Liver (tissue), 8 donors: ENCODE measurements at regions not wholly inside any gene's neighbourhood (a gene's known extent, or its start where the extent isn't known, plus 50 kb on each side); places are given as distances from the start of the nearest gene placed in this dataset.

ENCODE experiments used
- DNase-seq: peaks from one replicate; pipeline ENCODE4 v3.0.0-alpha.2; 2017; ENCODE audit warnings: low spot score
- H3K27ac ChIP-seq, 2 donors: one replicate each; pipeline ENCODE4 v1.7.0; 2013; ENCODE audit warnings: inconsistent platforms in 2 of 2, low read length in 2 of 2, control low read depth in 1 of 2, low read depth in 1 of 2, mild to moderate bottlenecking in 1 of 2
- H3K27me3 ChIP-seq, 4 donors: one replicate each; pipeline versions ENCODE4 v1.6.1 to v1.7.0; 2013; ENCODE audit warnings: low read length in 3 of 4, inconsistent platforms in 1 of 4, mild to moderate bottlenecking in 1 of 4, moderate library complexity in 1 of 4; ENCODE audit not compliant: control insufficient read depth in 4 of 4, insufficient read depth in 4 of 4
- H3K36me3 ChIP-seq, 4 donors: one replicate each; pipeline versions ENCODE4 v1.6.1 to v1.7.0; 2013; ENCODE audit warnings: low read length in 3 of 4, mild to moderate bottlenecking in 3 of 4, low read depth in 1 of 4, moderate library complexity in 1 of 4; ENCODE audit not compliant: control insufficient read depth in 4 of 4, insufficient read depth in 3 of 4
- H3K4me1 ChIP-seq, 4 donors: one replicate each; pipeline versions ENCODE4 v1.6.1 to v1.7.0; 2013; ENCODE audit warnings: low read length in 3 of 4, mild to moderate bottlenecking in 3 of 4, moderate library complexity in 1 of 4; ENCODE audit not compliant: control insufficient read depth in 4 of 4, insufficient read depth in 4 of 4
- H3K4me3 ChIP-seq, 3 donors: one replicate each; pipeline versions ENCODE4 v1.6.1 to v1.7.0; 2013; ENCODE audit warnings: low read length in 3 of 3, control low read depth in 1 of 3, low read depth in 1 of 3, mild to moderate bottlenecking in 1 of 3
- H3K9ac ChIP-seq, 2 donors: one replicate each; pipeline ENCODE4 v1.7.0; 2013; ENCODE audit warnings: low read length in 2 of 2, mild to moderate bottlenecking in 2 of 2, moderate library complexity in 2 of 2, control low read depth in 1 of 2, low read depth in 1 of 2
- H3K9me3 ChIP-seq, 4 donors: one replicate each; pipeline versions ENCODE4 v1.6.1 to v1.7.0; 2013; ENCODE audit warnings: low read length in 3 of 4; ENCODE audit not compliant: control insufficient read depth in 4 of 4
- FOXA1 ChIP-seq: IDR thresholded peaks from 2 replicates; pipeline ENCODE4 v1.6.1; 2016; ENCODE audit warnings: antibody characterized with exemption
- FOXA2 ChIP-seq: IDR thresholded peaks from 2 replicates; pipeline ENCODE4 v1.6.1; 2016; ENCODE audit warnings: antibody characterized with exemption
- GABPA ChIP-seq, 2 donors: IDR thresholded peaks in 1 of 2; conservative IDR thresholded peaks in 1 of 2; 2 replicates each; pipeline ENCODE4 v1.6.1; 2016; ENCODE audit warnings: antibody characterized with exemption in 2 of 2, mild to moderate bottlenecking in 1 of 2, moderate library complexity in 1 of 2
- HNF4A ChIP-seq, 2 donors: conservative IDR thresholded peaks; 2 replicates each; pipeline ENCODE4 v1.6.1; 2016; ENCODE audit warnings: antibody characterized with exemption in 2 of 2, mild to moderate bottlenecking in 2 of 2
- HNF4G ChIP-seq: IDR thresholded peaks from 2 replicates; pipeline ENCODE4 v1.6.1; 2016; ENCODE audit warnings: antibody characterized with exemption
- JUND ChIP-seq, 2 donors: IDR thresholded peaks; 2 replicates each; pipeline ENCODE4 v1.6.1; 2016; ENCODE audit warnings: antibody characterized with exemption in 2 of 2
- NR2F2 ChIP-seq: IDR thresholded peaks from 2 replicates; pipeline ENCODE4 v1.6.1; 2016; ENCODE audit warnings: antibody characterized with exemption
- RAD21 ChIP-seq, 2 donors: IDR thresholded peaks; 2 replicates each; pipeline ENCODE4 v1.6.1; 2016; ENCODE audit warnings: antibody characterized with exemption in 2 of 2, mild to moderate bottlenecking in 2 of 2
- TAF1 ChIP-seq: conservative IDR thresholded peaks from 2 replicates; pipeline ENCODE4 v1.6.1; 2016; ENCODE audit warnings: antibody characterized with exemption, mild to moderate bottlenecking
- WGBS: extraction: QIAGEN DNeasy Blood & Tissue Kit; methylation state at CpG from one replicate; pipeline ENCODE4 v1.1.7; 2013; 5-methylcytosine and 5-hydroxymethylcytosine counted together
- TF ChIP-seq, protein P1 (sequence below): IDR thresholded peaks from 2 replicates; pipeline ENCODE4 v1.6.1; 2016; ENCODE audit warnings: antibody characterized with exemption
- TF ChIP-seq, protein P2 (sequence below): IDR thresholded peaks from 2 replicates; pipeline ENCODE4 v1.6.1; 2016; ENCODE audit warnings: antibody characterized with exemption
- TF ChIP-seq, protein P3 (sequence below): IDR thresholded peaks from 2 replicates; pipeline ENCODE4 v1.6.1; 2016; ENCODE audit warnings: antibody characterized with exemption, mild to moderate bottlenecking
- TF ChIP-seq, protein P4 (sequence below): fragments of 150-350 bp; IDR thresholded peaks from 2 replicates; pipeline ENCODE4 v1.5.1; 2017; ENCODE audit warnings: improper control_type of control experiment, low read depth, low read length; ENCODE audit not compliant: missing input control
- TF ChIP-seq, protein P5 (sequence below): IDR thresholded peaks from 2 replicates; pipeline ENCODE4 v1.6.1; 2016; ENCODE audit warnings: antibody characterized with exemption
- donor health status: healthy.
- donor health status: healthy.
- donor health status: healthy.
- donor health status: healthy.
- donor health status: healthy.

DNA sequence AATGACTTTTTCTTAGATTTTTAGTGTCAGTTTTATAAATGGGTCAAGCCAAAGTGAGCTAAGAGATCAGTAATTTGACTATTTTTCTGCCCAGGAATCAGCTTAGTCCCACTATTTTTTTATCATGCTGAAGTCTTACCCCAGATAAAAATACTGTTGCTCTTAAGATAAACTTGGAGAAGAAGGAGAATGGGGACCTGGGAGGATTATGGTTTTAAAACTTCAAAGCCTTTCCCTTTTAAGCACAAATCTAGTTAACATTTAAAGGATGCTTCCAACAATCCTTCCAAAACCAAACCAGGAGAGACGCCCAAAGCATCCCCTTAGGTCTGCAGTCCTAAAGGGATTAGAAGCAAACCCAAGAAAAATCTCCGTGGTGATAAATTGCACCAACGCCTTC is 172.4 kb downstream of the SP3 start:
- DNase-seq, result no peak
- no peak overlapping the region for H3K4me3 ChIP-seq
- TF ChIP-seq RAD21 (IDR thresholded peaks at IDR 0.05), result no peak
- TF ChIP-seq, protein P1, sequence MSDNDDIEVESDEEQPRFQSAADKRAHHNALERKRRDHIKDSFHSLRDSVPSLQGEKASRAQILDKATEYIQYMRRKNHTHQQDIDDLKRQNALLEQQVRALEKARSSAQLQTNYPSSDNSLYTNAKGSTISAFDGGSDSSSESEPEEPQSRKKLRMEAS, result no peak
- TF ChIP-seq FOXA1, result no peak
- TF ChIP-seq, protein P2, sequence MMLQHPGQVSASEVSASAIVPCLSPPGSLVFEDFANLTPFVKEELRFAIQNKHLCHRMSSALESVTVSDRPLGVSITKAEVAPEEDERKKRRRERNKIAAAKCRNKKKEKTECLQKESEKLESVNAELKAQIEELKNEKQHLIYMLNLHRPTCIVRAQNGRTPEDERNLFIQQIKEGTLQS, result no peak
- no peak for TF ChIP-seq HNF4A (conservative IDR thresholded peaks at IDR 0.05)
- TF ChIP-seq, protein P3, sequence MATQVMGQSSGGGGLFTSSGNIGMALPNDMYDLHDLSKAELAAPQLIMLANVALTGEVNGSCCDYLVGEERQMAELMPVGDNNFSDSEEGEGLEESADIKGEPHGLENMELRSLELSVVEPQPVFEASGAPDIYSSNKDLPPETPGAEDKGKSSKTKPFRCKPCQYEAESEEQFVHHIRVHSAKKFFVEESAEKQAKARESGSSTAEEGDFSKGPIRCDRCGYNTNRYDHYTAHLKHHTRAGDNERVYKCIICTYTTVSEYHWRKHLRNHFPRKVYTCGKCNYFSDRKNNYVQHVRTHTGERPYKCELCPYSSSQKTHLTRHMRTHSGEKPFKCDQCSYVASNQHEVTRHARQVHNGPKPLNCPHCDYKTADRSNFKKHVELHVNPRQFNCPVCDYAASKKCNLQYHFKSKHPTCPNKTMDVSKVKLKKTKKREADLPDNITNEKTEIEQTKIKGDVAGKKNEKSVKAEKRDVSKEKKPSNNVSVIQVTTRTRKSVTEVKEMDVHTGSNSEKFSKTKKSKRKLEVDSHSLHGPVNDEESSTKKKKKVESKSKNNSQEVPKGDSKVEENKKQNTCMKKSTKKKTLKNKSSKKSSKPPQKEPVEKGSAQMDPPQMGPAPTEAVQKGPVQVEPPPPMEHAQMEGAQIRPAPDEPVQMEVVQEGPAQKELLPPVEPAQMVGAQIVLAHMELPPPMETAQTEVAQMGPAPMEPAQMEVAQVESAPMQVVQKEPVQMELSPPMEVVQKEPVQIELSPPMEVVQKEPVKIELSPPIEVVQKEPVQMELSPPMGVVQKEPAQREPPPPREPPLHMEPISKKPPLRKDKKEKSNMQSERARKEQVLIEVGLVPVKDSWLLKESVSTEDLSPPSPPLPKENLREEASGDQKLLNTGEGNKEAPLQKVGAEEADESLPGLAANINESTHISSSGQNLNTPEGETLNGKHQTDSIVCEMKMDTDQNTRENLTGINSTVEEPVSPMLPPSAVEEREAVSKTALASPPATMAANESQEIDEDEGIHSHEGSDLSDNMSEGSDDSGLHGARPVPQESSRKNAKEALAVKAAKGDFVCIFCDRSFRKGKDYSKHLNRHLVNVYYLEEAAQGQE, result no peak
- no peak for TF ChIP-seq FOXA2
- no peak for TF ChIP-seq HNF4G
- TF ChIP-seq, protein P4, sequence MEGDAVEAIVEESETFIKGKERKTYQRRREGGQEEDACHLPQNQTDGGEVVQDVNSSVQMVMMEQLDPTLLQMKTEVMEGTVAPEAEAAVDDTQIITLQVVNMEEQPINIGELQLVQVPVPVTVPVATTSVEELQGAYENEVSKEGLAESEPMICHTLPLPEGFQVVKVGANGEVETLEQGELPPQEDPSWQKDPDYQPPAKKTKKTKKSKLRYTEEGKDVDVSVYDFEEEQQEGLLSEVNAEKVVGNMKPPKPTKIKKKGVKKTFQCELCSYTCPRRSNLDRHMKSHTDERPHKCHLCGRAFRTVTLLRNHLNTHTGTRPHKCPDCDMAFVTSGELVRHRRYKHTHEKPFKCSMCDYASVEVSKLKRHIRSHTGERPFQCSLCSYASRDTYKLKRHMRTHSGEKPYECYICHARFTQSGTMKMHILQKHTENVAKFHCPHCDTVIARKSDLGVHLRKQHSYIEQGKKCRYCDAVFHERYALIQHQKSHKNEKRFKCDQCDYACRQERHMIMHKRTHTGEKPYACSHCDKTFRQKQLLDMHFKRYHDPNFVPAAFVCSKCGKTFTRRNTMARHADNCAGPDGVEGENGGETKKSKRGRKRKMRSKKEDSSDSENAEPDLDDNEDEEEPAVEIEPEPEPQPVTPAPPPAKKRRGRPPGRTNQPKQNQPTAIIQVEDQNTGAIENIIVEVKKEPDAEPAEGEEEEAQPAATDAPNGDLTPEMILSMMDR, result no peak
- TF ChIP-seq, protein P5, sequence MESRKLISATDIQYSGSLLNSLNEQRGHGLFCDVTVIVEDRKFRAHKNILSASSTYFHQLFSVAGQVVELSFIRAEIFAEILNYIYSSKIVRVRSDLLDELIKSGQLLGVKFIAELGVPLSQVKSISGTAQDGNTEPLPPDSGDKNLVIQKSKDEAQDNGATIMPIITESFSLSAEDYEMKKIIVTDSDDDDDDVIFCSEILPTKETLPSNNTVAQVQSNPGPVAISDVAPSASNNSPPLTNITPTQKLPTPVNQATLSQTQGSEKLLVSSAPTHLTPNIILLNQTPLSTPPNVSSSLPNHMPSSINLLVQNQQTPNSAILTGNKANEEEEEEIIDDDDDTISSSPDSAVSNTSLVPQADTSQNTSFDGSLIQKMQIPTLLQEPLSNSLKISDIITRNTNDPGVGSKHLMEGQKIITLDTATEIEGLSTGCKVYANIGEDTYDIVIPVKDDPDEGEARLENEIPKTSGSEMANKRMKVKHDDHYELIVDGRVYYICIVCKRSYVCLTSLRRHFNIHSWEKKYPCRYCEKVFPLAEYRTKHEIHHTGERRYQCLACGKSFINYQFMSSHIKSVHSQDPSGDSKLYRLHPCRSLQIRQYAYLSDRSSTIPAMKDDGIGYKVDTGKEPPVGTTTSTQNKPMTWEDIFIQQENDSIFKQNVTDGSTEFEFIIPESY, result no peak
- no peaks in the 10 kb centered on the region for H3K9me3 ChIP-seq
- no peak overlapping the region for H3K9ac ChIP-seq
- H3K27me3 ChIP-seq, result peaks cover 0 to 3% (median under 1%) of the 10 kb centered on the region in 4 donors
- 63% methylated on average over 3 of the region's 3 CpGs for WGBS
- H3K27ac ChIP-seq, result no peak overlapping the region
- H3K36me3 ChIP-seq, result no peaks in the 10 kb centered on the region
- no peaks in the 10 kb centered on the region for H3K4me1 ChIP-seq

DNA sequence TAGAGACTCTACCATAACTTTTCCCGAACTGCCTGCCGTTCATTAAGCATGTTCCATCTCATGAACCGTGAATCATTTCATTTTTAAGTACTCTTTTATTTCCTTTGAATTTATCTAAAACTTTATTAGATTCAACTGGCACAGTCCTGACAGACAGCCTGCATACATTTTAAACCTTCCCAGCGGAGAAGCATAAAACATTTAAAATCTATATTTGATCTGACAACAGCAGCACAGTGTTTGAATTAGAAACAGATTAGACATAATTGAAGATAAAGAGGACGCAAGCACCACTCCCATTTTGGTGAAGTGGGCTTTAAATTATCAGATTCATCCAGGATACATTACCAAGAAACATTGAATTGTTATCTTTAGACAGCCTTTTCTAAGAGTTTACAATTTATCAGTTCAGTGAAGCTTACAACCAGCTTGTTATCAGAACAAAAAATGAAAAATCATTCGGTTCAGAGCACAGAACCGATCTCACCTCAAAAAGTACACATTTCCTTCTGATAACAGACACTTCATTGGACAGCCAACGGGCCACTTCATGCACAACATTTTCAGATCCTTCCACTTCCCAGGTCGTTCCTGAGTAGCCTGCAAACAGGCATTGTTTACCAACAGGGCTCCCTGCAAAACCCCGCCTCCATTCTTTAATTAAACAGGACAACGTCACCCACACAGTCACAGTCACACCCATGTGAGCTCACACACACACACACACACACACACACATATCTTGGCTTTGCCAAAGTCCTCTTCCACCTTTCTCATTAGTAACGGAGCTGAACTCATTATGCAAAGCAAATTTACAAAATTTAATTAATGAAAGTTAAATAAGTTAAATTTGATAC is 171.2 kb downstream of the SP3 start:
- Histone ChIP-seq H3K27me3 (peaks cover 0 to 3% (median under 1%) of the 10 kb centered on the region in 4 donors), H3K9me3 (no peaks in the 10 kb centered on the region), H3K4me1 (no peaks in the 10 kb centered on the region), H3K27ac (no peak overlapping the region), H3K36me3 (no peaks in the 10 kb centered on the region), H3K9ac (no peak overlapping the region), H3K4me3 (no peak overlapping the region)
- 53% methylated on average over 12 of the region's 12 CpGs for WGBS
- TF ChIP-seq, protein P4, result no peak
- TF ChIP-seq TAF1 (no peak), NR2F2 (no peak), HNF4A (conservative IDR thresholded peaks at IDR 0.05) (no peak), JUND (IDR thresholded peaks at IDR 0.05) (no peak), FOXA2 (no peak), GABPA (IDR thresholded peaks at IDR 0.05 in 1 of 2, conservative IDR thresholded peaks at IDR 0.05 in 1 of 2) (no peak)
- no peak for DNase-seq
